ENCODE measurements at regions not wholly inside any gene's neighbourhood (a gene's known extent, or its start where the extent isn't known, plus 50 kb on each side); places are given as distances from the start of the nearest gene placed in this dataset.

- H3K9ac ChIP-seq (ENCODE audit: low read length in 3 of 3): no peak overlapping the region
- H3K27me3 ChIP-seq (ENCODE audit: control insufficient read depth, insufficient read depth, low read length): no peaks in the 10 kb centered on the region
- H3K4me3 ChIP-seq (ENCODE audit: low read length in 3 of 3): no peak overlapping the region
- intact Hi-C loops (cut with DNase I): no loop called here
- no peaks in the 10 kb centered on the region for H3K4me1 ChIP-seq (ENCODE audit: control insufficient read depth in 2 of 3, insufficient read depth in 2 of 3, low read depth in 1 of 3, low read length in 3 of 3)
- TF ChIP-seq CTCF (IDR thresholded peaks at IDR 0.05; ENCODE audit: borderline replicate concordance, extremely low read depth, insufficient read depth): no peak
- H3K36me3 ChIP-seq (ENCODE audit: control insufficient read depth in 2 of 3, insufficient read depth in 3 of 3, low read length in 3 of 3): no peaks in the 10 kb centered on the region
- FAIRE-seq (no peak), DNase-seq (no peak)
- no peak overlapping the region for H3K27ac ChIP-seq (ENCODE audit: low read depth in 2 of 2, low read length in 2 of 2)
- peaks cover 0 to 7% (median 0%) of the 10 kb centered on the region in 3 donors for H3K9me3 ChIP-seq (ENCODE audit: control insufficient read depth in 2 of 3, insufficient read depth in 1 of 3, low read length in 3 of 3)
Measured at GRCh38 chr13:26880735-26881134, 120.1 kb upstream of the GPR12 start.

- Histone ChIP-seq H3K4me1 (ENCODE audit: control insufficient read depth in 2 of 3, insufficient read depth in 2 of 3, low read depth in 1 of 3, low read length in 3 of 3) (no peaks in the 10 kb centered on the region), H3K9me3 (ENCODE audit: control insufficient read depth in 2 of 3, insufficient read depth in 1 of 3, low read length in 3 of 3) (peaks cover 0 to 7% (median 0%) of the 10 kb centered on the region in 3 donors), H3K27ac (ENCODE audit: low read depth in 2 of 2, low read length in 2 of 2) (no peak overlapping the region), H3K4me3 (ENCODE audit: low read length in 3 of 3) (no peak overlapping the region), H3K27me3 (ENCODE audit: control insufficient read depth, insufficient read depth, low read length) (no peaks in the 10 kb centered on the region), H3K36me3 (ENCODE audit: control insufficient read depth in 2 of 3, insufficient read depth in 3 of 3, low read length in 3 of 3) (no peaks in the 10 kb centered on the region), H3K9ac (ENCODE audit: low read length in 3 of 3) (no peak overlapping the region)
- FAIRE-seq (no peak), DNase-seq (no peak)
- intact Hi-C loops (cut with DNase I): no loop called here
- TF ChIP-seq CTCF (IDR thresholded peaks at IDR 0.05; ENCODE audit: borderline replicate concordance, extremely low read depth, insufficient read depth): no peak
Measured at GRCh38 chr13:26878438-26878837, 117.9 kb upstream of the GPR12 start.

GRCh38 chr13:26873386-26873698, 112.8 kb upstream of the GPR12 start:
- intact Hi-C loops (cut with DNase I): no loop called here
- H3K4me1 ChIP-seq (ENCODE audit: control insufficient read depth in 2 of 3, insufficient read depth in 2 of 3, low read depth in 1 of 3, low read length in 3 of 3): no peaks in the 10 kb centered on the region
- H3K27ac ChIP-seq (ENCODE audit: low read depth in 2 of 2, low read length in 2 of 2): no peak overlapping the region
- no peak overlapping the region for H3K4me3 ChIP-seq (ENCODE audit: low read length in 3 of 3)
- H3K36me3 ChIP-seq (ENCODE audit: control insufficient read depth in 2 of 3, insufficient read depth in 3 of 3, low read length in 3 of 3): no peaks in the 10 kb centered on the region
- TF ChIP-seq CTCF (IDR thresholded peaks at IDR 0.05; ENCODE audit: borderline replicate concordance, extremely low read depth, insufficient read depth): no peak
- H3K27me3 ChIP-seq (ENCODE audit: control insufficient read depth, insufficient read depth, low read length): no peaks in the 10 kb centered on the region
- H3K9ac ChIP-seq (ENCODE audit: low read length in 3 of 3): no peak overlapping the region
- no peak for DNase-seq
- FAIRE-seq: no peak
- H3K9me3 ChIP-seq (ENCODE audit: control insufficient read depth in 2 of 3, insufficient read depth in 1 of 3, low read length in 3 of 3): peaks cover 0 to 7% (median 0%) of the 10 kb centered on the region in 3 donors

All from kidney (tissue), 13 donors.